Neural progenitor cell (in vitro differentiated cells): ENCODE measurements at regions not wholly inside any gene's neighbourhood (a gene's known extent, or its start where the extent isn't known, plus 50 kb on each side); places are given as distances from the start of the nearest gene placed in this dataset.
A peak's percentile ranks its signal among the peaks of the same experiment; 100 is the strongest.

Experiments
- DNase-seq: peaks from one replicate; pipeline ENCODE4 v3.0.0-alpha.2; 2016; ENCODE audit warnings: low spot score
- H2AFZ ChIP-seq: fragments of 200-600 bp; sonication (generic); replicated peaks from 2 replicates; pipeline ENCODE4 v1.6.1; 2016; ENCODE audit warnings: antibody characterized with exemption
- H3F3A ChIP-seq: fragments of 200-600 bp; sonication (generic); 2 replicates; pipeline ENCODE4 v1.6.1; 2016; ENCODE audit warnings: antibody characterized with exemption, low read depth
- H3K27ac ChIP-seq: fragments of 200-600 bp; sonication (generic); 2 replicates; pipeline ENCODE4 v1.5.1; 2016; ENCODE audit warnings: mild to moderate bottlenecking
- H3K27me3 ChIP-seq: fragments of 200-600 bp; sonication (generic); 2 replicates; pipeline ENCODE4 v1.6.1; 2016; ENCODE audit warnings: mild to moderate bottlenecking, moderate library complexity
- H3K36me3 ChIP-seq: fragments of 200-600 bp; sonication (generic); 2 replicates; pipeline ENCODE4 v1.5.1; 2016
- H3K4me1 ChIP-seq: fragments of 200-600 bp; sonication (generic); 2 replicates; pipeline ENCODE4 v1.6.1; 2016; ENCODE audit warnings: mixed run types
- H3K4me2 ChIP-seq: fragments of 200-600 bp; sonication (generic); 2 replicates; pipeline ENCODE4 v1.6.1; 2016
- H3K4me3 ChIP-seq: fragments of 200-600 bp; sonication (generic); 2 replicates; pipeline ENCODE4 v1.5.1; 2016
- H3K79me2 ChIP-seq: fragments of 200-600 bp; sonication (generic); 2 replicates; pipeline ENCODE4 v1.6.1; 2016; ENCODE audit warnings: low read depth
- H3K9ac ChIP-seq: fragments of 200-600 bp; sonication (generic); 2 replicates; pipeline ENCODE4 v1.6.1; 2016
- H3K9me3 ChIP-seq: fragments of 200-600 bp; sonication (generic); 2 replicates; pipeline ENCODE4 v1.5.1; 2016; ENCODE audit warnings: low read depth
- H4K20me1 ChIP-seq: fragments of 200-600 bp; sonication (generic); 2 replicates; pipeline ENCODE4 v1.6.1; 2016; ENCODE audit warnings: low read depth
- H3K27ac Mint-ChIP-seq: 3 replicates; pipeline ENCODE4 v1.8.0; 2021; ENCODE audit warnings: mixed read lengths
- H3K27me3 Mint-ChIP-seq: 2 replicates; pipeline ENCODE4 v1.8.0; 2022; ENCODE audit warnings: low read depth, mild to moderate bottlenecking, inconsistent platforms, moderate library complexity, mixed read lengths; ENCODE audit not compliant: insufficient read depth
- H3K36me3 Mint-ChIP-seq: 3 replicates; pipeline ENCODE4 v1.8.0; 2021; ENCODE audit warnings: mixed read lengths
- H3K4me1 Mint-ChIP-seq: 3 replicates; pipeline ENCODE4 v1.8.0; 2021; ENCODE audit warnings: mixed read lengths
- H3K4me3 Mint-ChIP-seq: 3 replicates; pipeline ENCODE4 v1.8.0; 2021; ENCODE audit warnings: mild to moderate bottlenecking, moderate library complexity, mixed read lengths
- H3K9me3 Mint-ChIP-seq: 3 replicates; pipeline ENCODE4 v1.8.0; 2020; ENCODE audit warnings: mixed read lengths
- EZH2 ChIP-seq: fragments of 200-600 bp; sonication (generic); IDR thresholded peaks from 2 replicates; pipeline ENCODE4 v1.6.1; 2017; ENCODE audit warnings: antibody characterized with exemption, mild to moderate bottlenecking, moderate library complexity
- EZH2phosphoT487 ChIP-seq: fragments of 200-600 bp; sonication (generic); IDR thresholded peaks from 2 replicates; pipeline ENCODE4 v1.6.1; 2017; ENCODE audit warnings: antibody characterized with exemption
- TF ChIP-seq, protein P1 (sequence below): fragments of 200-600 bp; sonication (generic); IDR thresholded peaks from 2 replicates; pipeline ENCODE4 v1.5.1; 2017; ENCODE audit warnings: antibody characterized with exemption, mild to moderate bottlenecking

DNA sequence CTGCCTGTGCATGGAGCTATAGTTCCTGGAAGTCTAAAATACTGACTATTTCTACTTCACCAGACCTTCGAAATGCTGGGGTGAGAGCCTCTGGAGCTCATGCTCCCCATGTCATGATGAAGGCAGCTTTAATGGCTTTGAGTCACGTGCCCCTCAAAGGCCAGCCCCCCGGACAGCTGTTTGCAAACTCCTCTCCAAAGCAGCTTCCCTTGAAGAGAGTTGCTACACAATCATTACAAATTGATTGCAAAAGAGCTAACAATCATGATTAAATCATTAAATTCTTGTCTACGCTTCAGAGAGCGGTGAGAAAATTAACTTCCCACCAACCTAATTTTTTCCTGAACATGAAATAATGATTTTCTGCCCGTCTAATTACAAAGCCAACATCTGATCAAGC is 134.8 kb upstream of the IRX6 start:
- Histone ChIP-seq H3K9me3 (no peaks in the 10 kb centered on the region), H3K79me2 (no peaks in the 10 kb centered on the region), H3K4me1 (peaks cover 26% of the 10 kb centered on the region), H3K36me3 (no peaks in the 10 kb centered on the region), H3K4me2 (no peak overlapping the region), H3K27me3 (no peaks in the 10 kb centered on the region), H3K27ac (no peak overlapping the region), H3K4me3 (no peak overlapping the region), H3F3A (no peaks in the 10 kb centered on the region), H3K9ac (no peak overlapping the region), H2AFZ (no peak overlapping the region), H4K20me1 (no peaks in the 10 kb centered on the region)
- H3K36me3 Mint-ChIP-seq, result no peaks in the 10 kb centered on the region
- peaks cover 3% of the 10 kb centered on the region for H3K9me3 Mint-ChIP-seq
- H3K27me3 Mint-ChIP-seq, result peaks cover 2% of the 10 kb centered on the region
- H3K4me3 Mint-ChIP-seq, result no peak overlapping the region
- DNase-seq, result no peak
- TF ChIP-seq EZH2 (no peak), EZH2phosphoT487 (no peak)
- TF ChIP-seq, protein P1, sequence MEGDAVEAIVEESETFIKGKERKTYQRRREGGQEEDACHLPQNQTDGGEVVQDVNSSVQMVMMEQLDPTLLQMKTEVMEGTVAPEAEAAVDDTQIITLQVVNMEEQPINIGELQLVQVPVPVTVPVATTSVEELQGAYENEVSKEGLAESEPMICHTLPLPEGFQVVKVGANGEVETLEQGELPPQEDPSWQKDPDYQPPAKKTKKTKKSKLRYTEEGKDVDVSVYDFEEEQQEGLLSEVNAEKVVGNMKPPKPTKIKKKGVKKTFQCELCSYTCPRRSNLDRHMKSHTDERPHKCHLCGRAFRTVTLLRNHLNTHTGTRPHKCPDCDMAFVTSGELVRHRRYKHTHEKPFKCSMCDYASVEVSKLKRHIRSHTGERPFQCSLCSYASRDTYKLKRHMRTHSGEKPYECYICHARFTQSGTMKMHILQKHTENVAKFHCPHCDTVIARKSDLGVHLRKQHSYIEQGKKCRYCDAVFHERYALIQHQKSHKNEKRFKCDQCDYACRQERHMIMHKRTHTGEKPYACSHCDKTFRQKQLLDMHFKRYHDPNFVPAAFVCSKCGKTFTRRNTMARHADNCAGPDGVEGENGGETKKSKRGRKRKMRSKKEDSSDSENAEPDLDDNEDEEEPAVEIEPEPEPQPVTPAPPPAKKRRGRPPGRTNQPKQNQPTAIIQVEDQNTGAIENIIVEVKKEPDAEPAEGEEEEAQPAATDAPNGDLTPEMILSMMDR, result no peak
- H3K4me1 Mint-ChIP-seq, result peaks cover 30% of the 10 kb centered on the region
- no peak overlapping the region for H3K27ac Mint-ChIP-seq

DNA sequence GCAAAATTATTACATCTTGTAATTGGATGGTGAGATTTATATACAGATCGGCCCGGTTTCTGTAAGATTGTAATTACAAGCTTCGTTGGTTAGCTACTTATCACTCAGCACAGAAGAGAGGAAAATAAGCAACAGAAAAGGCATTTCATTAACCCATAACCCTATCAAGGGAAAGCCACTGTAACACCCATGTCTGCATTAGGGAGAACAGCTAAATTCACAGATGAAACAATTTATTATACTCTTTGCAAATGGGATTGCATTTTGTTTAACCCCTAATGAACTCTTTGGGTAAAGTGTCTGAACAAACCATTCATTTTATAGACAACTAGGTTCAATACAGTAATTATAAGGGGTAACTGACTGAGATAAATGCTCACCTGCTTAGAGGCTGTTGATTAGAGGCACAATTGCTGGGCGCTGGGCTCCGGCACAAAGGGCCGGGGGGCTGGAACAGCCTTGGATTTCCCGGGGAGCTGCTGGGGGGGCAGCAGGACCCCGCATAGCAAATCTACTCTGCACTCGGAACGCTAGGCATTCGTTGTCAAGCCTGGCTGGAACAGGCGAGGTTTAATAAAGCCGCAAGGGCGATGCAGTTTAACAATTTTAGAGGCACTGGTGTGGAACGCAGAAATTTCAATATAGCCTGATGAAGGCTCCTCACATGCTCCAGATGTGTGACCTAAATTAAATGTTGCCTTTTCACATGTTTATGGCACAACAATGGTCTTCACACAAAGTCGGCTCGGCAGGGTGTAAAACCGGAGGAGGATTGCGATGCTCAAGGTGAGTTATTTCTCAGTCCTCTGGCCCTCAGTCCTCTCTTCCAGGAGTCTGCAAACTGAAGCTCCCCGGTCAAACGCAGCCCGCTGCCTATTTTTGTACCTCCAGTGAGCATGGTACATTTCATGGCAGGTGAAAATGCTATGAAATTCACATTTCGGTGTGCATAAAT is 134.0 kb upstream of the IRX6 start:
- no peak overlapping the region for H3K4me3 Mint-ChIP-seq
- Histone ChIP-seq H3K27me3 (no peaks in the 10 kb centered on the region), H3K4me3 (no peak overlapping the region)

DNA sequence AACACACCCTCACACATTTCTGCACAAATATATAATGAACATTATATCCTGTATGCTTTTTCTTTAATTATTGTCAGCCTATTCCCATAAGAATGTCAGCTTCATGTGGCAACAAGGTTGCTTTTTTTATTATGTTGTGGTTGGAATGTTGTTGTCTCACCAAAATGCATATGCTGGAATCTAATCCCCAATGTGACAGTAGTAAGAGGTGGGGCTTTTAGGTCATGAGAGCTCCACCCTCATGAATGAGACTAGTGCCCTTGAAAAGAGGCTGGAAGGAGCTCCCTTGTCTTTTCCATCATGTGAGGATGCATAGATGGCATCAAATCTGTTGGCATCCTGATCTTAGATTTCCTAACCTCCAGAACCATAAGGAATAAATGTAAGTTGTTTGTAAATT is 131.3 kb upstream of the IRX6 start:
- Histone ChIP-seq H3K9me3 (no peaks in the 10 kb centered on the region), H3K9ac (no peak overlapping the region), H3K36me3 (no peaks in the 10 kb centered on the region), H3F3A (no peaks in the 10 kb centered on the region), H3K4me1 (peaks cover 16% of the 10 kb centered on the region), H4K20me1 (no peaks in the 10 kb centered on the region), H2AFZ (no peak overlapping the region), H3K4me3 (no peak overlapping the region), H3K79me2 (no peaks in the 10 kb centered on the region), H3K27ac (no peak overlapping the region), H3K4me2 (no peak overlapping the region), H3K27me3 (no peaks in the 10 kb centered on the region)
- H3K9me3 Mint-ChIP-seq, result peaks cover 3% of the 10 kb centered on the region
- peaks cover 23% of the 10 kb centered on the region for H3K4me1 Mint-ChIP-seq
- H3K36me3 Mint-ChIP-seq, result no peaks in the 10 kb centered on the region
- DNase-seq, result no peak
- H3K4me3 Mint-ChIP-seq, result no peak overlapping the region
- peaks cover 2% of the 10 kb centered on the region for H3K27me3 Mint-ChIP-seq
- H3K27ac Mint-ChIP-seq, result no peak overlapping the region
- TF ChIP-seq EZH2phosphoT487, result no peak
- TF ChIP-seq EZH2, result no peak
- TF ChIP-seq, protein P1, result no peak

More for the DNA sequence above, 134.0 kb upstream of the IRX6 start:
- Histone ChIP-seq H2AFZ (no peak overlapping the region), H3K4me2 (peak overlapping the region; percentile 57), H3K9me3 (no peaks in the 10 kb centered on the region), H3K9ac (no peak overlapping the region), H3K79me2 (no peaks in the 10 kb centered on the region), H3K4me1 (peaks cover 19% of the 10 kb centered on the region), H3K36me3 (no peaks in the 10 kb centered on the region), H3F3A (no peaks in the 10 kb centered on the region), H3K27ac (no peak overlapping the region), H4K20me1 (no peaks in the 10 kb centered on the region)
- Mint-ChIP-seq H3K27me3 (peaks cover 2% of the 10 kb centered on the region), H3K4me1 (peaks cover 26% of the 10 kb centered on the region), H3K36me3 (no peaks in the 10 kb centered on the region), H3K27ac (no peak overlapping the region), H3K9me3 (peaks cover 3% of the 10 kb centered on the region)
- TF ChIP-seq, protein P1, result no peak
- TF ChIP-seq EZH2, result no peak
- TF ChIP-seq EZH2phosphoT487, result no peak
- peak; percentile 38 for DNase-seq
